ENCODE measurements at regions not wholly inside any gene's neighbourhood (a gene's known extent, or its start where the extent isn't known, plus 50 kb on each side); places are given as distances from the start of the nearest gene placed in this dataset.

- FAIRE-seq (no peak), DNase-seq (no peak)
- no peak overlapping the region for H3K9ac ChIP-seq (ENCODE audit: low read length in 3 of 3)
- H3K27me3 ChIP-seq (ENCODE audit: control insufficient read depth, insufficient read depth, low read length): no peaks in the 10 kb centered on the region
- intact Hi-C loops (cut with DNase I): no loop called here
- H3K36me3 ChIP-seq (ENCODE audit: control insufficient read depth in 2 of 3, insufficient read depth in 3 of 3, low read length in 3 of 3): no peaks in the 10 kb centered on the region
- H3K27ac ChIP-seq (ENCODE audit: low read depth in 2 of 2, low read length in 2 of 2): no peak overlapping the region
- H3K9me3 ChIP-seq (ENCODE audit: control insufficient read depth in 2 of 3, insufficient read depth in 1 of 3, low read length in 3 of 3): no peaks in the 10 kb centered on the region
- TF ChIP-seq CTCF (IDR thresholded peaks at IDR 0.05; ENCODE audit: borderline replicate concordance, extremely low read depth, insufficient read depth): no peak
- H3K4me3 ChIP-seq (ENCODE audit: low read length in 3 of 3): no peak overlapping the region
- no peaks in the 10 kb centered on the region for H3K4me1 ChIP-seq (ENCODE audit: control insufficient read depth in 2 of 3, insufficient read depth in 2 of 3, low read depth in 1 of 3, low read length in 3 of 3)
Measured at GRCh38 chr6:16078064-16078463, 50.8 kb upstream of the MYLIP start.

GRCh38 chr6:16069671-16070070 is 59.2 kb upstream of the MYLIP start:
- TF ChIP-seq CTCF (IDR thresholded peaks at IDR 0.05; ENCODE audit: borderline replicate concordance, extremely low read depth, insufficient read depth): no peak
- intact Hi-C loops (cut with DNase I): no loop called here
- Histone ChIP-seq H3K36me3 (ENCODE audit: control insufficient read depth in 2 of 3, insufficient read depth in 3 of 3, low read length in 3 of 3) (no peaks in the 10 kb centered on the region), H3K4me3 (ENCODE audit: low read length in 3 of 3) (no peak overlapping the region), H3K9ac (ENCODE audit: low read length in 3 of 3) (no peak overlapping the region), H3K4me1 (ENCODE audit: control insufficient read depth in 2 of 3, insufficient read depth in 2 of 3, low read depth in 1 of 3, low read length in 3 of 3) (no peaks in the 10 kb centered on the region), H3K27ac (ENCODE audit: low read depth in 2 of 2, low read length in 2 of 2) (no peak overlapping the region), H3K27me3 (ENCODE audit: control insufficient read depth, insufficient read depth, low read length) (no peaks in the 10 kb centered on the region), H3K9me3 (ENCODE audit: control insufficient read depth in 2 of 3, insufficient read depth in 1 of 3, low read length in 3 of 3) (no peaks in the 10 kb centered on the region)
- FAIRE-seq (no peak), DNase-seq (no peak)

GRCh38 chr6:16069222-16069621 is 59.7 kb upstream of the MYLIP start:
- Histone ChIP-seq H3K9ac (ENCODE audit: low read length in 3 of 3) (no peak overlapping the region), H3K9me3 (ENCODE audit: control insufficient read depth in 2 of 3, insufficient read depth in 1 of 3, low read length in 3 of 3) (no peaks in the 10 kb centered on the region), H3K27me3 (ENCODE audit: control insufficient read depth, insufficient read depth, low read length) (no peaks in the 10 kb centered on the region), H3K36me3 (ENCODE audit: control insufficient read depth in 2 of 3, insufficient read depth in 3 of 3, low read length in 3 of 3) (no peaks in the 10 kb centered on the region), H3K4me3 (ENCODE audit: low read length in 3 of 3) (no peak overlapping the region), H3K27ac (ENCODE audit: low read depth in 2 of 2, low read length in 2 of 2) (no peak overlapping the region), H3K4me1 (ENCODE audit: control insufficient read depth in 2 of 3, insufficient read depth in 2 of 3, low read depth in 1 of 3, low read length in 3 of 3) (no peaks in the 10 kb centered on the region)
- no peak for FAIRE-seq
- DNase-seq: no peak
- intact Hi-C loops (cut with DNase I): no loop called here
- no peak for TF ChIP-seq CTCF (IDR thresholded peaks at IDR 0.05; ENCODE audit: borderline replicate concordance, extremely low read depth, insufficient read depth)

- H3K9me3 ChIP-seq (ENCODE audit: control insufficient read depth in 2 of 3, insufficient read depth in 1 of 3, low read length in 3 of 3): no peaks in the 10 kb centered on the region
- FAIRE-seq (peak; percentile 11), DNase-seq (no peak)
- no peak overlapping the region for H3K4me3 ChIP-seq (ENCODE audit: low read length in 3 of 3)
- no peaks in the 10 kb centered on the region for H3K27me3 ChIP-seq (ENCODE audit: control insufficient read depth, insufficient read depth, low read length)
- TF ChIP-seq CTCF (IDR thresholded peaks at IDR 0.05; ENCODE audit: borderline replicate concordance, extremely low read depth, insufficient read depth): no peak
- H3K9ac ChIP-seq (ENCODE audit: low read length in 3 of 3): no peak overlapping the region
- H3K27ac ChIP-seq (ENCODE audit: low read depth in 2 of 2, low read length in 2 of 2): no peak overlapping the region
- intact Hi-C loops (cut with DNase I): no loop called here
- H3K36me3 ChIP-seq (ENCODE audit: control insufficient read depth in 2 of 3, insufficient read depth in 3 of 3, low read length in 3 of 3): no peaks in the 10 kb centered on the region
- no peaks in the 10 kb centered on the region for H3K4me1 ChIP-seq (ENCODE audit: control insufficient read depth in 2 of 3, insufficient read depth in 2 of 3, low read depth in 1 of 3, low read length in 3 of 3)
Measured at GRCh38 chr6:16067568-16067967, 61.3 kb upstream of the MYLIP start.

Data from kidney (tissue), 13 donors.